Tibial nerve (tissue), 4 donors: ENCODE measurements at regions not wholly inside any gene's neighbourhood (a gene's known extent, or its start where the extent isn't known, plus 50 kb on each side); places are given as distances from the start of the nearest gene placed in this dataset.

ENCODE experiments used
- CTCF ChIP-seq, 5 experiments: fragments of 200-600 bp in 3 of 5; fragments of 450-650 bp in 2 of 5; sonication (generic) in 3 of 5; IDR thresholded peaks; one replicate each; pipeline ENCODE4 v1.5.1; 2016 to 2019; ENCODE audit warnings: antibody characterized with exemption in 5 of 5, mild to moderate bottlenecking in 3 of 5, moderate library complexity in 2 of 5
- EP300 ChIP-seq, 2 donors: sonication (generic); formaldehyde crosslinking; IDR thresholded peaks; one replicate each; pipeline ENCODE4 v1.6.1; 2017; ENCODE audit warnings: antibody characterized with exemption in 2 of 2, mild to moderate bottlenecking in 1 of 2
- POLR2A ChIP-seq, 2 donors: fragments of 450-650 bp; IDR thresholded peaks; one replicate each; pipeline ENCODE4 v1.6.1; 2017; ENCODE audit warnings: antibody characterized with exemption in 2 of 2, mild to moderate bottlenecking in 2 of 2, moderate library complexity in 2 of 2

GRCh38 chr3:177622982-177623617, 425.8 kb upstream of the TBL1XR1 start:
- TF ChIP-seq CTCF (IDR thresholded peaks at IDR 0.05) (no peak), POLR2A (IDR thresholded peaks at IDR 0.05) (no peak), EP300 (IDR thresholded peaks at IDR 0.05) (no peak)
